ENCODE measurements at regions not wholly inside any gene's neighbourhood (a gene's known extent, or its start where the extent isn't known, plus 50 kb on each side); places are given as distances from the start of the nearest gene placed in this dataset.

GRCh38 chr2:163066085-163066484, 227.5 kb upstream of the KCNH7 start:
- Histone ChIP-seq H3K36me3 (replicated peaks in 1 of 2; ENCODE audit: insufficient read depth in 1 of 2, low read depth in 2 of 2) (no peaks in the 10 kb centered on the region), H3K4me1 (peaks cover 6% of the 10 kb centered on the region), H3K27me3 (no peaks in the 10 kb centered on the region), H3K4me3 (no peak overlapping the region), H3K9me3 (no peaks in the 10 kb centered on the region), H3K27ac (peak overlapping the region in 1 of 4 donors; percentile 14)
- DNase-seq, result no peak
- peak; percentile 75 for ATAC-seq
- TF ChIP-seq POLR2A (IDR thresholded peaks at IDR 0.05) (no peak), CTCF (IDR thresholded peaks at IDR 0.05) (no peak)
- intact Hi-C loops (cut with DNase I), result no loop called here

GRCh38 chr2:163062524-163062923, 224.0 kb upstream of the KCNH7 start:
- no peak for ATAC-seq
- intact Hi-C loops (cut with DNase I), result no loop called here
- peaks cover 6% of the 10 kb centered on the region for H3K4me1 ChIP-seq
- no peak for DNase-seq
- no peak overlapping the region for H3K4me3 ChIP-seq
- WGBS, 2 donors, result 61 to 64% methylated on average over 3 of the region's 3 CpGs
- H3K36me3 ChIP-seq (replicated peaks in 1 of 2; ENCODE audit: insufficient read depth in 1 of 2, low read depth in 2 of 2), result no peaks in the 10 kb centered on the region
- H3K9me3 ChIP-seq, result no peaks in the 10 kb centered on the region
- H3K27ac ChIP-seq, result no peak overlapping the region
- TF ChIP-seq POLR2A (IDR thresholded peaks at IDR 0.05) (no peak), CTCF (IDR thresholded peaks at IDR 0.05) (no peak)
- no peaks in the 10 kb centered on the region for H3K27me3 ChIP-seq

- intact Hi-C loops (cut with DNase I), result no loop called here
- TF ChIP-seq POLR2A (IDR thresholded peaks at IDR 0.05), result no peak
- no peak for TF ChIP-seq CTCF (IDR thresholded peaks at IDR 0.05)
- Histone ChIP-seq H3K4me1 (peaks cover 5% of the 10 kb centered on the region), H3K27me3 (no peaks in the 10 kb centered on the region), H3K27ac (no peak overlapping the region), H3K36me3 (replicated peaks in 1 of 2; ENCODE audit: insufficient read depth in 1 of 2, low read depth in 2 of 2) (no peaks in the 10 kb centered on the region), H3K9me3 (no peaks in the 10 kb centered on the region), H3K4me3 (no peak overlapping the region)
- ATAC-seq (no peak), DNase-seq (no peak)
- WGBS, 2 donors, result 69 to 78% methylated on average over 2 of the region's 2 CpGs
Measured at GRCh38 chr2:163046615-163047014, 208.0 kb upstream of the KCNH7 start.

- Histone ChIP-seq H3K36me3 (replicated peaks in 1 of 2; ENCODE audit: insufficient read depth in 1 of 2, low read depth in 2 of 2) (no peaks in the 10 kb centered on the region), H3K4me1 (peaks cover 5% of the 10 kb centered on the region), H3K27ac (no peak overlapping the region), H3K27me3 (no peaks in the 10 kb centered on the region), H3K4me3 (no peak overlapping the region), H3K9me3 (no peaks in the 10 kb centered on the region)
- DNase-seq, result no peak
- ATAC-seq, result no peak
- intact Hi-C loops (cut with DNase I), result no loop called here
- TF ChIP-seq CTCF (IDR thresholded peaks at IDR 0.05) (no peak), POLR2A (IDR thresholded peaks at IDR 0.05) (no peak)
- WGBS, 2 donors, result 30 to 42% methylated on average over 2 of the region's 2 CpGs
Measured at GRCh38 chr2:163045830-163046229, 207.3 kb upstream of the KCNH7 start.

GRCh38 chr2:163044114-163044513, 205.5 kb upstream of the KCNH7 start:
- no peak for DNase-seq
- no peaks in the 10 kb centered on the region for H3K36me3 ChIP-seq (replicated peaks in 1 of 2; ENCODE audit: insufficient read depth in 1 of 2, low read depth in 2 of 2)
- WGBS, 2 donors, result 24 to 46% methylated on average over 3 of the region's 3 CpGs

More at GRCh38 chr2:163044114-163044513, 205.5 kb upstream of the KCNH7 start:
- TF ChIP-seq POLR2A (IDR thresholded peaks at IDR 0.05) (no peak), CTCF (IDR thresholded peaks at IDR 0.05) (no peak)
- Histone ChIP-seq H3K9me3 (no peaks in the 10 kb centered on the region), H3K4me3 (no peak overlapping the region), H3K27me3 (no peaks in the 10 kb centered on the region), H3K4me1 (peaks cover 5% of the 10 kb centered on the region), H3K27ac (no peak overlapping the region)
- intact Hi-C loops (cut with DNase I), result no loop called here
- peak; percentile 48 for ATAC-seq

Data from body of pancreas (tissue), 4 donors.